Lower lobe of right lung (tissue), 2 donors: ENCODE measurements at regions not wholly inside any gene's neighbourhood (a gene's known extent, or its start where the extent isn't known, plus 50 kb on each side); places are given as distances from the start of the nearest gene placed in this dataset.

Source experiments
- ATAC-seq, 2 donors: fragments of 200-7000 bp; cut with Tn5 transposase; one replicate each; pipeline ENCODE4 v1.9.1; 2020 to 2022; ENCODE audit warnings: mild to moderate bottlenecking in 2 of 2, moderate library complexity in 2 of 2
- DNase-seq: peaks from one replicate; pipeline ENCODE4 v3.0.0-alpha.2; 2020
- H3K27ac ChIP-seq: fragments of 200-600 bp; one replicate; pipeline ENCODE4 v1.8.0; 2022
- H3K27me3 ChIP-seq: fragments of 200-600 bp; one replicate; pipeline ENCODE4 v1.8.0; 2022; ENCODE audit warnings: low read depth
- H3K36me3 ChIP-seq: fragments of 200-600 bp; one replicate; pipeline ENCODE4 v1.8.0; 2022; ENCODE audit warnings: mild to moderate bottlenecking
- H3K4me1 ChIP-seq: fragments of 200-600 bp; one replicate; pipeline ENCODE4 v1.8.0; 2022
- H3K4me3 ChIP-seq: fragments of 200-600 bp; one replicate; pipeline ENCODE4 v1.8.0; 2022; ENCODE audit warnings: mild to moderate bottlenecking
- H3K9me3 ChIP-seq: fragments of 200-600 bp; one replicate; pipeline ENCODE4 v1.8.0; 2022
- intact Hi-C: fragments of 100-400 bp; cut with DNase I; formaldehyde crosslinking; loops from one replicate; pipeline ENCODE4 v1.11.0; 2022
- TF ChIP-seq, protein P1 (sequence below): fragments of 200-600 bp; IDR thresholded peaks from one replicate; pipeline ENCODE4 v1.8.0; 2022; ENCODE audit warnings: antibody characterized with exemption, mild to moderate bottlenecking
- donor health status: DM: no; HTN: yes; CAD: no; lungs with severe emphysema.

DNA sequence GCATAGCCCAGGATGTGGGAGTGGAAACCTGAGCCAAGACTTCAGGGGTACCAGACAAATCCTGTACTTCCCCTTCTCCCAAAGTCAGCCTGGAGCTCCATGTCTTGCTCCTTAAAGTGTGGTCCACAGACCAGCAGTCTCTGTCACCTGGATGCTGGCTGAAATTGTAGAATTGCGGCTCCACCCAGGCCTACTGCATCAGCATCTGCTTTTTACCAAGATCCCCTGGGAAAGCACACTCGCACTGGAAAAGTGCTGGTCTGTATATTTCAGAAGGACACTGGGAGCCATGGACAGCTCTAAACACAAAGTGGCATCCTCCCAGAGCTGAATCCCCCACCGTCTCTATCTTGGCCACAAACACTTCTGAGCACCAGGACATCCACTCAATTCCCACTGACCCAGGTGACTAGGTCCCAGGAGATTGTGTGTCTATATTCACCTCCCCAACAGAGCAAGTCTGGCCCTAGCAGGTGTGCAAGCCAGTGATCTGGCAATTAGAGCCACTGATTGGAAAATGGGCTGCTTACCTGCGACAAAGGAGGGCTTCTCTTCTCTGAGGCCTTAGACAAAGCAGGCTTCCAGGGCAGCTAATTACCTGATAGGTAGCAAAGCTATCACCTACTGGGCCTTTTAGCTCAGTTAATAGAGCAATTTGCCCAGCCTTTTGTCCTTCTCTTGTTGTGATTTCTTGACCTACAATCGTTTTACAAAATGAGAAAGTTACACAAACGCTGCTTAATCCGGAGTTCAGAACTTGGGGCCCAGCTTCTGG lies 443.3 kb downstream of the MN1 start:
- no peaks in the 10 kb centered on the region for H3K4me1 ChIP-seq
- no peak for ATAC-seq
- TF ChIP-seq, protein P1, sequence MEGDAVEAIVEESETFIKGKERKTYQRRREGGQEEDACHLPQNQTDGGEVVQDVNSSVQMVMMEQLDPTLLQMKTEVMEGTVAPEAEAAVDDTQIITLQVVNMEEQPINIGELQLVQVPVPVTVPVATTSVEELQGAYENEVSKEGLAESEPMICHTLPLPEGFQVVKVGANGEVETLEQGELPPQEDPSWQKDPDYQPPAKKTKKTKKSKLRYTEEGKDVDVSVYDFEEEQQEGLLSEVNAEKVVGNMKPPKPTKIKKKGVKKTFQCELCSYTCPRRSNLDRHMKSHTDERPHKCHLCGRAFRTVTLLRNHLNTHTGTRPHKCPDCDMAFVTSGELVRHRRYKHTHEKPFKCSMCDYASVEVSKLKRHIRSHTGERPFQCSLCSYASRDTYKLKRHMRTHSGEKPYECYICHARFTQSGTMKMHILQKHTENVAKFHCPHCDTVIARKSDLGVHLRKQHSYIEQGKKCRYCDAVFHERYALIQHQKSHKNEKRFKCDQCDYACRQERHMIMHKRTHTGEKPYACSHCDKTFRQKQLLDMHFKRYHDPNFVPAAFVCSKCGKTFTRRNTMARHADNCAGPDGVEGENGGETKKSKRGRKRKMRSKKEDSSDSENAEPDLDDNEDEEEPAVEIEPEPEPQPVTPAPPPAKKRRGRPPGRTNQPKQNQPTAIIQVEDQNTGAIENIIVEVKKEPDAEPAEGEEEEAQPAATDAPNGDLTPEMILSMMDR, result no peak
- H3K27me3 ChIP-seq, result no peaks in the 10 kb centered on the region
- intact Hi-C loops, result no loop called here
- no peak overlapping the region for H3K27ac ChIP-seq
- no peak overlapping the region for H3K4me3 ChIP-seq
- no peaks in the 10 kb centered on the region for H3K36me3 ChIP-seq
- no peak for DNase-seq
- H3K9me3 ChIP-seq, result peaks cover 13% of the 10 kb centered on the region

DNA sequence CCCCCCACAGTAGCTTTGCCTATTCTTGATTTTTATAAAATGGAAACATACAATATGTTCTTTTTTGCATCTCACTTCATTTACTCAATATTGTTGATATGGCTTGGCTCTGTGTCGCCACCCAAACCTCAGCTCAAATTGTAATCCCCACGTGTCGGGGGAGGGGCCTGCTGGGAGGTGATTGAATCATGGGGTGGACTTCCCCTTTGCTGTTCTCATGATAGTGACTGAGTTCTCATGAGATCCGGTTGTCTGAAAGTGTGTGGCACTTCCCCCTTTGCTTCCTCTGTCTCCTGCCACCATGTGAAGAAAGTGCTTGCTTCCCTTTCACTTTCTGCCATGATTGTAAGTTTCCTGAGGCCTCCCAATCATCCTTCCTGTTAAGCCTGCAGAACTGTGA lies 431.3 kb downstream of the MN1 start:
- no peaks in the 10 kb centered on the region for H3K9me3 ChIP-seq
- no peak overlapping the region for H3K27ac ChIP-seq
- intact Hi-C loops, result no loop called here
- H3K27me3 ChIP-seq, result peaks cover 4% of the 10 kb centered on the region
- DNase-seq (no peak), ATAC-seq (no peak)
- H3K36me3 ChIP-seq, result no peaks in the 10 kb centered on the region
- H3K4me1 ChIP-seq, result no peaks in the 10 kb centered on the region
- no peak overlapping the region for H3K4me3 ChIP-seq
- TF ChIP-seq, protein P1, result no peak

DNA sequence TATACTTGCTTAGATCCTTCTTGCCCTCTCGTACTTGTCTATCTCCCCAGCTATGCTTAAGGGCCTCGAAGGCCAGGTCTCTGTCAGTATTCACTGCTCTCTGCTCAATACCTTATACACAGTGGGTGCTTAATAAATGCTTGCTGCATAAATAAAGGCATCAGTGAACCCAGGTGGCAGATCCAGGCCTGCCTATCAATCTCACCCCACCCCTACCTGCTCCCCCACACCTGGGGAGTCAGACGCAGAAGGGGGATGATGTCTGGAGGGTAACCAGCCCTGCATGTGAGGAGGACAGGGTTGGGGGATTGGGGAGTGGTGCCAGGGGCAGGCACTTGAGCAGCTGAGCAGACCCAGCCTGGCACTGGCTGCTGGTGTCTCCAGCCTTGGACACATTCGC lies 430.6 kb downstream of the MN1 start:
- H3K4me1 ChIP-seq, result no peaks in the 10 kb centered on the region
- no peak overlapping the region for H3K4me3 ChIP-seq
- no peaks in the 10 kb centered on the region for H3K9me3 ChIP-seq
- peaks cover 4% of the 10 kb centered on the region for H3K27me3 ChIP-seq
- DNase-seq (no peak), ATAC-seq (no peak)
- H3K36me3 ChIP-seq, result no peaks in the 10 kb centered on the region
- TF ChIP-seq, protein P1, result no peak
- H3K27ac ChIP-seq, result no peak overlapping the region
- intact Hi-C loops, result no loop called here

DNA sequence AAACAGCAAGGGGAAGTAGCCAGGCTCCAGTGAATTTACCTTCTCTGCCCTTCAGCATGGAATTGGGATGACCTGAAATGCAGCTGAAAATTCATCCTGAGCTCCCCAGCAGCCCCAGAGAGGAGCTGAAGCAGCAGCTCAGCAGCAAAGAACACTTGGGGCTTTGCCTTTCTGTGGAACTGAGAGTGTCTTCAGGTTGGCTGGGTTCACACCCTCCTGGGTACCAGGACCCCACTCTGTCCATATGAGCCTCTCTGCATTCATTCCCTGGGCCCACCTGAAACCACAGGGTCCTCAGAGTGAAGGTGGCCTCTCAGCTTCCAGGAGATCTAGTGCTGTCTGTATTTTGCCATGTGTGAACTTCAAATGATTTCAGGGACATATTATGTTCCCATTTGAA lies 429.2 kb downstream of the MN1 start:
- H3K4me1 ChIP-seq, result no peaks in the 10 kb centered on the region
- TF ChIP-seq, protein P1, result no peak
- no peak for DNase-seq
- intact Hi-C loops, result no loop called here
- no peak overlapping the region for H3K27ac ChIP-seq
- no peaks in the 10 kb centered on the region for H3K27me3 ChIP-seq
- no peaks in the 10 kb centered on the region for H3K36me3 ChIP-seq
- no peaks in the 10 kb centered on the region for H3K9me3 ChIP-seq
- no peak overlapping the region for H3K4me3 ChIP-seq
- ATAC-seq, result no peak

GRCh38 chr22:27372969-27373670 lies 428.4 kb downstream of the MN1 start:
- TF ChIP-seq, protein P1, result peak; percentile 15
- H3K27ac ChIP-seq, result no peak overlapping the region
- ATAC-seq, result no peak
- no peak overlapping the region for H3K4me3 ChIP-seq
- no peaks in the 10 kb centered on the region for H3K27me3 ChIP-seq
- intact Hi-C loops, result no loop called here
- H3K4me1 ChIP-seq, result no peaks in the 10 kb centered on the region
- no peaks in the 10 kb centered on the region for H3K36me3 ChIP-seq
- DNase-seq, result peak; percentile 70
- H3K9me3 ChIP-seq, result no peaks in the 10 kb centered on the region
